Liver (tissue), 8 donors: ENCODE measurements at regions not wholly inside any gene's neighbourhood (a gene's known extent, or its start where the extent isn't known, plus 50 kb on each side); places are given as distances from the start of the nearest gene placed in this dataset.

Experiments
- DNase-seq: peaks from one replicate; pipeline ENCODE4 v3.0.0-alpha.2; 2017; ENCODE audit warnings: low spot score
- H3K27ac ChIP-seq, 2 donors: one replicate each; pipeline ENCODE4 v1.7.0; 2013; ENCODE audit warnings: inconsistent platforms in 2 of 2, low read length in 2 of 2, control low read depth in 1 of 2, low read depth in 1 of 2, mild to moderate bottlenecking in 1 of 2
- H3K27me3 ChIP-seq, 4 donors: one replicate each; pipeline versions ENCODE4 v1.6.1 to v1.7.0; 2013; ENCODE audit warnings: low read length in 3 of 4, inconsistent platforms in 1 of 4, mild to moderate bottlenecking in 1 of 4, moderate library complexity in 1 of 4; ENCODE audit not compliant: control insufficient read depth in 4 of 4, insufficient read depth in 4 of 4
- H3K36me3 ChIP-seq, 4 donors: one replicate each; pipeline versions ENCODE4 v1.6.1 to v1.7.0; 2013; ENCODE audit warnings: low read length in 3 of 4, mild to moderate bottlenecking in 3 of 4, low read depth in 1 of 4, moderate library complexity in 1 of 4; ENCODE audit not compliant: control insufficient read depth in 4 of 4, insufficient read depth in 3 of 4
- H3K4me1 ChIP-seq, 4 donors: one replicate each; pipeline versions ENCODE4 v1.6.1 to v1.7.0; 2013; ENCODE audit warnings: low read length in 3 of 4, mild to moderate bottlenecking in 3 of 4, moderate library complexity in 1 of 4; ENCODE audit not compliant: control insufficient read depth in 4 of 4, insufficient read depth in 4 of 4
- H3K4me3 ChIP-seq, 3 donors: one replicate each; pipeline versions ENCODE4 v1.6.1 to v1.7.0; 2013; ENCODE audit warnings: low read length in 3 of 3, control low read depth in 1 of 3, low read depth in 1 of 3, mild to moderate bottlenecking in 1 of 3
- H3K9ac ChIP-seq, 2 donors: one replicate each; pipeline ENCODE4 v1.7.0; 2013; ENCODE audit warnings: low read length in 2 of 2, mild to moderate bottlenecking in 2 of 2, moderate library complexity in 2 of 2, control low read depth in 1 of 2, low read depth in 1 of 2
- H3K9me3 ChIP-seq, 4 donors: one replicate each; pipeline versions ENCODE4 v1.6.1 to v1.7.0; 2013; ENCODE audit warnings: low read length in 3 of 4; ENCODE audit not compliant: control insufficient read depth in 4 of 4
- EGR1 ChIP-seq, 2 donors: IDR thresholded peaks; 2 replicates each; pipeline ENCODE4 v1.6.1; 2016 to 2018; ENCODE audit warnings: antibody characterized with exemption in 2 of 2, low read depth in 2 of 2
- FOXA1 ChIP-seq: IDR thresholded peaks from 2 replicates; pipeline ENCODE4 v1.6.1; 2016; ENCODE audit warnings: antibody characterized with exemption
- FOXA2 ChIP-seq: IDR thresholded peaks from 2 replicates; pipeline ENCODE4 v1.6.1; 2016; ENCODE audit warnings: antibody characterized with exemption
- GABPA ChIP-seq, 2 donors: IDR thresholded peaks in 1 of 2; conservative IDR thresholded peaks in 1 of 2; 2 replicates each; pipeline ENCODE4 v1.6.1; 2016; ENCODE audit warnings: antibody characterized with exemption in 2 of 2, mild to moderate bottlenecking in 1 of 2, moderate library complexity in 1 of 2
- HNF4A ChIP-seq, 2 donors: conservative IDR thresholded peaks; 2 replicates each; pipeline ENCODE4 v1.6.1; 2016; ENCODE audit warnings: antibody characterized with exemption in 2 of 2, mild to moderate bottlenecking in 2 of 2
- HNF4G ChIP-seq: IDR thresholded peaks from 2 replicates; pipeline ENCODE4 v1.6.1; 2016; ENCODE audit warnings: antibody characterized with exemption
- JUND ChIP-seq, 2 donors: IDR thresholded peaks; 2 replicates each; pipeline ENCODE4 v1.6.1; 2016; ENCODE audit warnings: antibody characterized with exemption in 2 of 2
- NR2F2 ChIP-seq: IDR thresholded peaks from 2 replicates; pipeline ENCODE4 v1.6.1; 2016; ENCODE audit warnings: antibody characterized with exemption
- RAD21 ChIP-seq, 2 donors: IDR thresholded peaks; 2 replicates each; pipeline ENCODE4 v1.6.1; 2016; ENCODE audit warnings: antibody characterized with exemption in 2 of 2, mild to moderate bottlenecking in 2 of 2
- RXRA ChIP-seq, 2 donors: IDR thresholded peaks; 2 replicates each; pipeline ENCODE4 v1.6.1; 2017 to 2018; ENCODE audit warnings: antibody characterized with exemption in 2 of 2, mild to moderate bottlenecking in 1 of 2
- SP1 ChIP-seq: IDR thresholded peaks from 2 replicates; pipeline ENCODE4 v1.6.1; 2018; ENCODE audit warnings: antibody characterized with exemption, mild to moderate bottlenecking
- TAF1 ChIP-seq: conservative IDR thresholded peaks from 2 replicates; pipeline ENCODE4 v1.6.1; 2016; ENCODE audit warnings: antibody characterized with exemption, mild to moderate bottlenecking
- YY1 ChIP-seq: IDR thresholded peaks from 2 replicates; pipeline ENCODE4 v1.6.1; 2016; ENCODE audit warnings: antibody characterized with exemption, mild to moderate bottlenecking
- WGBS: extraction: QIAGEN DNeasy Blood & Tissue Kit; methylation state at CpG from one replicate; pipeline ENCODE4 v1.1.7; 2013; 5-methylcytosine and 5-hydroxymethylcytosine counted together
- TF ChIP-seq, protein P1 (sequence below): IDR thresholded peaks from 2 replicates; pipeline ENCODE4 v1.6.1; 2016; ENCODE audit warnings: antibody characterized with exemption
- TF ChIP-seq, protein P2 (sequence below): IDR thresholded peaks from 2 replicates; pipeline ENCODE4 v1.6.1; 2016; ENCODE audit warnings: antibody characterized with exemption
- TF ChIP-seq, protein P3 (sequence below): fragments of 150-350 bp; IDR thresholded peaks from 2 replicates; pipeline ENCODE4 v1.5.1; 2017; ENCODE audit warnings: improper control_type of control experiment, low read depth, low read length; ENCODE audit not compliant: missing input control
- TF ChIP-seq, protein P4 (sequence below): IDR thresholded peaks from 2 replicates; pipeline ENCODE4 v1.6.1; 2016; ENCODE audit warnings: antibody characterized with exemption
- donor health status: healthy.
- donor health status: healthy.
- donor health status: healthy.
- donor health status: healthy.
- donor health status: healthy.

DNA sequence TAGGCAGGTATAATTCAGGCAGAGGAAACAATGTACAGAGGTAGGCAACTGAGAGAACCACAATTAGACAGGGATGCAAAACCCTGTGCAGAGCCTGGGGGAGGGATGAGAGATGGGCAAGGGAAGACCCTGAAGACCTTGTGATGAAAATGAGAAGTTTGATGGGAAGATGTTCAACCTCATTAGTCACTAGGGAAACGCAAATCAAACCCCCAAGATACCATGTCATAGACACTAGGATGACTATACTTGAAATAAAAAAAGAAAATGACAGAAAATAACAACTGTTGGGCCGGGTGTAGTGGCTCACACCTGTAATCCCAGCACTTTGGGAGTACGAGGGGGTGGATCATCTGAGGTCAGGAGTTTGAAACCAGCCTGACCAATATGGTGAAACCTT, 813.1 kb downstream of the CDH11 start:
- no peak overlapping the region for H3K27ac ChIP-seq
- 75% methylated on average over 3 of the region's 3 CpGs for WGBS
- H3K4me1 ChIP-seq = no peaks in the 10 kb centered on the region
- H3K9ac ChIP-seq = no peak overlapping the region
- H3K9me3 ChIP-seq = peaks cover 0 to 4% (median 1%) of the 10 kb centered on the region in 4 donors
- DNase-seq = no peak
- no peaks in the 10 kb centered on the region for H3K27me3 ChIP-seq
- TF ChIP-seq NR2F2 (no peak), FOXA1 (no peak), JUND (IDR thresholded peaks at IDR 0.05) (no peak), RXRA (IDR thresholded peaks at IDR 0.05) (no peak), RAD21 (IDR thresholded peaks at IDR 0.05) (no peak), YY1 (no peak), FOXA2 (no peak)
- TF ChIP-seq, protein P1, sequence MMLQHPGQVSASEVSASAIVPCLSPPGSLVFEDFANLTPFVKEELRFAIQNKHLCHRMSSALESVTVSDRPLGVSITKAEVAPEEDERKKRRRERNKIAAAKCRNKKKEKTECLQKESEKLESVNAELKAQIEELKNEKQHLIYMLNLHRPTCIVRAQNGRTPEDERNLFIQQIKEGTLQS = no peak
- TF ChIP-seq, protein P2, sequence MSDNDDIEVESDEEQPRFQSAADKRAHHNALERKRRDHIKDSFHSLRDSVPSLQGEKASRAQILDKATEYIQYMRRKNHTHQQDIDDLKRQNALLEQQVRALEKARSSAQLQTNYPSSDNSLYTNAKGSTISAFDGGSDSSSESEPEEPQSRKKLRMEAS = no peak
- H3K4me3 ChIP-seq = no peak overlapping the region
- H3K36me3 ChIP-seq = no peaks in the 10 kb centered on the region

DNA sequence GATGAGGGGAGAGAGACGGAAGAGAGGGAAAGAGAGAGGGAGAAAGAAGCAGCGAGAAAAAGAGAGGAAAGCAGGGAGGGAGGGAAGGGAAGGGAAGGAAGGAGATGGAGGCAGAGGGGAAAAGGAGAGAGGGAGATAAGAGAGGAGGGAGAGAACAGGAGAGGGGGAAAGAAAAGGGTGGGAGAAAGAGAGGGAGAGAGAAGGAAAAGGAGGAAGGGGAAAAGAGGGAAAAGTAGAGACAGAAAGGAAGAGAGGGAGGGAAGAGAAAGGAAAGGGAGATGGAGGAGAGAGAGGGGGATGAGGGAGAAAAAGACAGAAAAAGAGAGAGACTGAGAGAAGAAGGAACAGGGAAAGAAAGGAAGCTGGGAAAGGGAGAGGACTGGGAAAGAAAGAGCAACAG, 814.4 kb downstream of the CDH11 start:
- no peaks in the 10 kb centered on the region for H3K36me3 ChIP-seq
- 74% methylated on average over 2 of the region's 2 CpGs for WGBS
- TF ChIP-seq RXRA (IDR thresholded peaks at IDR 0.05) (no peak), RAD21 (IDR thresholded peaks at IDR 0.05) (no peak), NR2F2 (no peak), HNF4G (no peak), HNF4A (conservative IDR thresholded peaks at IDR 0.05) (no peak), TAF1 (no peak), SP1 (no peak), JUND (IDR thresholded peaks at IDR 0.05) (no peak), GABPA (IDR thresholded peaks at IDR 0.05 in 1 of 2, conservative IDR thresholded peaks at IDR 0.05 in 1 of 2) (no peak), FOXA1 (no peak), FOXA2 (no peak), EGR1 (IDR thresholded peaks at IDR 0.05; ENCODE audit: low read depth in 2 of 2) (no peak)
- TF ChIP-seq, protein P1 = no peak
- TF ChIP-seq, protein P2 = no peak
- TF ChIP-seq, protein P3, sequence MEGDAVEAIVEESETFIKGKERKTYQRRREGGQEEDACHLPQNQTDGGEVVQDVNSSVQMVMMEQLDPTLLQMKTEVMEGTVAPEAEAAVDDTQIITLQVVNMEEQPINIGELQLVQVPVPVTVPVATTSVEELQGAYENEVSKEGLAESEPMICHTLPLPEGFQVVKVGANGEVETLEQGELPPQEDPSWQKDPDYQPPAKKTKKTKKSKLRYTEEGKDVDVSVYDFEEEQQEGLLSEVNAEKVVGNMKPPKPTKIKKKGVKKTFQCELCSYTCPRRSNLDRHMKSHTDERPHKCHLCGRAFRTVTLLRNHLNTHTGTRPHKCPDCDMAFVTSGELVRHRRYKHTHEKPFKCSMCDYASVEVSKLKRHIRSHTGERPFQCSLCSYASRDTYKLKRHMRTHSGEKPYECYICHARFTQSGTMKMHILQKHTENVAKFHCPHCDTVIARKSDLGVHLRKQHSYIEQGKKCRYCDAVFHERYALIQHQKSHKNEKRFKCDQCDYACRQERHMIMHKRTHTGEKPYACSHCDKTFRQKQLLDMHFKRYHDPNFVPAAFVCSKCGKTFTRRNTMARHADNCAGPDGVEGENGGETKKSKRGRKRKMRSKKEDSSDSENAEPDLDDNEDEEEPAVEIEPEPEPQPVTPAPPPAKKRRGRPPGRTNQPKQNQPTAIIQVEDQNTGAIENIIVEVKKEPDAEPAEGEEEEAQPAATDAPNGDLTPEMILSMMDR = no peak
- TF ChIP-seq, protein P4, sequence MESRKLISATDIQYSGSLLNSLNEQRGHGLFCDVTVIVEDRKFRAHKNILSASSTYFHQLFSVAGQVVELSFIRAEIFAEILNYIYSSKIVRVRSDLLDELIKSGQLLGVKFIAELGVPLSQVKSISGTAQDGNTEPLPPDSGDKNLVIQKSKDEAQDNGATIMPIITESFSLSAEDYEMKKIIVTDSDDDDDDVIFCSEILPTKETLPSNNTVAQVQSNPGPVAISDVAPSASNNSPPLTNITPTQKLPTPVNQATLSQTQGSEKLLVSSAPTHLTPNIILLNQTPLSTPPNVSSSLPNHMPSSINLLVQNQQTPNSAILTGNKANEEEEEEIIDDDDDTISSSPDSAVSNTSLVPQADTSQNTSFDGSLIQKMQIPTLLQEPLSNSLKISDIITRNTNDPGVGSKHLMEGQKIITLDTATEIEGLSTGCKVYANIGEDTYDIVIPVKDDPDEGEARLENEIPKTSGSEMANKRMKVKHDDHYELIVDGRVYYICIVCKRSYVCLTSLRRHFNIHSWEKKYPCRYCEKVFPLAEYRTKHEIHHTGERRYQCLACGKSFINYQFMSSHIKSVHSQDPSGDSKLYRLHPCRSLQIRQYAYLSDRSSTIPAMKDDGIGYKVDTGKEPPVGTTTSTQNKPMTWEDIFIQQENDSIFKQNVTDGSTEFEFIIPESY = no peak

More for the DNA sequence above, 814.4 kb downstream of the CDH11 start:
- H3K9me3 ChIP-seq = peaks cover 0 to 4% (median 1%) of the 10 kb centered on the region in 4 donors
- no peaks in the 10 kb centered on the region for H3K27me3 ChIP-seq
- no peaks in the 10 kb centered on the region for H3K4me1 ChIP-seq
- H3K27ac ChIP-seq = no peak overlapping the region
- no peak overlapping the region for H3K9ac ChIP-seq
- no peak for DNase-seq
- no peak overlapping the region for H3K4me3 ChIP-seq
